22Rv1 (cell line): ENCODE measurements at regions not wholly inside any gene's neighbourhood (a gene's known extent, or its start where the extent isn't known, plus 50 kb on each side); places are given as distances from the start of the nearest gene placed in this dataset.

Experiments
- CTCF ChIP-seq: fragments of 450-650 bp; IDR thresholded peaks from 2 replicates; pipeline ENCODE4 v1.5.1; 2017; ENCODE audit warnings: mild to moderate bottlenecking
- ZFX ChIP-seq: fragments of 450-650 bp; IDR thresholded peaks from 2 replicates; pipeline ENCODE4 v1.6.1; 2017; ENCODE audit warnings: antibody characterized with exemption, borderline replicate concordance

GRCh38 chr13:107969546-107969945 is 245.8 kb downstream of the LIG4 start:
- TF ChIP-seq CTCF (no peak), ZFX (no peak)
